ENCODE measurements at regions not wholly inside any gene's neighbourhood (a gene's known extent, or its start where the extent isn't known, plus 50 kb on each side); places are given as distances from the start of the nearest gene placed in this dataset.

- DNase-seq: no peak
Measured at GRCh38 chr1:91092503-91092902, 70.7 kb upstream of the ZNF644 start.

DNA sequence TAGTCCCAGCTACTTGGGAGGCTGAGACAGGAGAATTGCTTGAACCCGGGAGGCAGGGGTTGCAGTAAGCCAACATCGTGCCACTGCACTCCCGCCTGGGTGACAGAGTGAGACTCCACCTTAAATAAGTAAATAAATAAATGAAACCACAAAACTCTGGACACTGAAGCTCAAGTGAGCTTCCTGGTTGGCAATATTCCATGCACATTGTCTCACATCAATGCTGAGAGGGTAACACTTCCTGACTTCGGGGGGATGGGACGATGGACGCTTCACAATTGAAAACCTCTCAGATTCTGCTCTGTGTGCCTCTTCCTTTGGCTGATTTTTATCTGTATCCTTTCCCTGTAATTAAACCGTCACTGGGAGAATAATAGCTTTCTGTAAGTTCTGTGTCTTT lies 70.0 kb upstream of the ZNF644 start:
- DNase-seq: no peak

DNA sequence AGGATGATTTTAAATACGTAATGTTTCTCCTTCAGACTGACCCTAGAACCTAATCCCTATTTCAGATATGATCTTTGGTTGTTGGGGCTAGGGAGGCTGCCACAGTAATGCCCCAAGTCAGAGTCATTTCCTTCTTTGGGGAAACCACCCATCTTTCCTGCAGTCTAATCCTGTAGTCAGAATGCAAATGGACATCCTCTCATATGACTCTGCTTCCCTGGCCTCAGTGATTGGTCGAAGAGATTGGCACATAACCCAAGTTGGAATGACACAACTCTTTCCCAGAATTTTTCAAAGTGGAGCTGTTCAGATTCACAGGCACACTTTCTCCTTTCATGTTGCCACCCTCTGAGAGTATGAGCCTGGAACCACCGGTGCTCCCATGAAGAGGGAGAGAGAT lies 58.8 kb upstream of the ZNF644 start:
- DNase-seq: no peak

DNA sequence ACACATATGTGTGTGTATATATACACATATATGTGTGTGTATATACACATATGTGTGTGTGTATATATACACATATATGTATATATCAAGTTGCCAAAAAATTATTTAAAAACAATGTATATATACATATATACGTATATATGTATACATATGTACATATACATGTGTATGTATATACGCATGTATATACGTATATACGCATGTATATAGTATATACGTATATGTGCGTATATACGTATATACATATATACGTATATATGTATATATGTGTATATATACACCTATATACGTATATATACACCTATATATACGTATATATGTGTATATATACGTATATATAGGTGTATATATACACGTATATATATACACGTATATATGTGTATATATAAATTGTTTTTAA lies 57.0 kb upstream of the ZNF644 start:
- no peak for DNase-seq

- no peak for DNase-seq
Measured at GRCh38 chr1:91076834-91077233, 55.0 kb upstream of the ZNF644 start.

GRCh38 chr1:91075233-91076135 lies 53.6 kb upstream of the ZNF644 start:
- no peak for DNase-seq

DNA sequence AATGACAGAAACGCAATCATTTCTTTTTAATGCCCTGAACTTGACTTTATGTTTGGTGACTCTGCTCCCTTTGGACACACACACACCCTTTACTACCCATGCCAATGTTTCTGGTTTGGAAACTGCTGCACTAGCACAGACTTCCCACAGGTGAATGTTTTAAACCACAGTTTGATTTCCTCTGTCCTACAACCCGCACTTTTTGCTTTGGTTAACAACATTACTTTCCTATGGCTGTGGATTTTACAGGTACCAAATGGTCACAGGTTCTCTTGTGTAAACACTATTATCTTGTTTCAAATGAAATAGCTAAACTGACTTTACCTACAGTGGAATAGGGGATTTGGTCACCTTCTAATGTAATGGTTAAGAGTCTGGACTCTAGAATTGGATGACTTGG lies 51.5 kb upstream of the ZNF644 start:
- DNase-seq: no peak

DNA sequence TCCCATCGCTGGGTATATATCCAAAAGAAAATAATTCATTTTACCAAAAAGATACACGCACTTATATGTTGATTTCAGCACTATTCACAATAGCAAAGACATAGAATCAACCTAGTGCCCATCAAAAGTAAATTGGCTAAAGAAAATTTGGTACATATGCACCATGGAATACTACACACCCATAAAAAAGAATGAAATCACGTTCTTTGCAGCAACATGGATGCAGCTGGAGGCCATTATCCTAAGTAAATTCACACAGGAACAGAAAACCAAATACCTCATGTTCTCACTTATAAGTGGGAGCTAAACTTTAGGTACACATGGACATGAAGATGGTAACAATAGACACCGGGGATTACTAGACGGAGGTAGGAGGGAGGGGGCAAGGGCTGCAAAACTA lies 50.0 kb upstream of the ZNF644 start:
- no peak for DNase-seq
